GM13977 (cell line): ENCODE measurements at regions not wholly inside any gene's neighbourhood (a gene's known extent, or its start where the extent isn't known, plus 50 kb on each side); places are given as distances from the start of the nearest gene placed in this dataset.
A peak's percentile ranks its signal among the peaks of the same experiment; 100 is the strongest.

Experiments used
- DNase-seq: peaks from one replicate; pipeline ENCODE4 v3.0.0; 2012; ENCODE audit warnings: low spot score
- in situ Hi-C: fragments of 300-500 bp; cut with MboI; formaldehyde crosslinking; loops from one replicate; pipeline ENCODE4 v1.12.0; 2022; ENCODE audit warnings: low sequenced_read_pairs, low pct_unique_long_range_greater_than_20kb, mixed read lengths, inconsistent platforms; ENCODE audit not compliant: unreplicated experiment
- TF ChIP-seq, protein P1 (sequence below): IDR thresholded peaks from 2 replicates; pipeline ENCODE4 v1.5.1; 2012; ENCODE audit warnings: mild to moderate bottlenecking, control low read depth; ENCODE audit not compliant: insufficient read depth; ENCODE audit errors: extremely low read depth, missing control alignments

- in situ Hi-C loops = no loop called here
- TF ChIP-seq, protein P1, sequence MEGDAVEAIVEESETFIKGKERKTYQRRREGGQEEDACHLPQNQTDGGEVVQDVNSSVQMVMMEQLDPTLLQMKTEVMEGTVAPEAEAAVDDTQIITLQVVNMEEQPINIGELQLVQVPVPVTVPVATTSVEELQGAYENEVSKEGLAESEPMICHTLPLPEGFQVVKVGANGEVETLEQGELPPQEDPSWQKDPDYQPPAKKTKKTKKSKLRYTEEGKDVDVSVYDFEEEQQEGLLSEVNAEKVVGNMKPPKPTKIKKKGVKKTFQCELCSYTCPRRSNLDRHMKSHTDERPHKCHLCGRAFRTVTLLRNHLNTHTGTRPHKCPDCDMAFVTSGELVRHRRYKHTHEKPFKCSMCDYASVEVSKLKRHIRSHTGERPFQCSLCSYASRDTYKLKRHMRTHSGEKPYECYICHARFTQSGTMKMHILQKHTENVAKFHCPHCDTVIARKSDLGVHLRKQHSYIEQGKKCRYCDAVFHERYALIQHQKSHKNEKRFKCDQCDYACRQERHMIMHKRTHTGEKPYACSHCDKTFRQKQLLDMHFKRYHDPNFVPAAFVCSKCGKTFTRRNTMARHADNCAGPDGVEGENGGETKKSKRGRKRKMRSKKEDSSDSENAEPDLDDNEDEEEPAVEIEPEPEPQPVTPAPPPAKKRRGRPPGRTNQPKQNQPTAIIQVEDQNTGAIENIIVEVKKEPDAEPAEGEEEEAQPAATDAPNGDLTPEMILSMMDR = no peak
- DNase-seq = no peak
These were observed 193.7 kb downstream of the TTC39B start for GRCh38 chr9:15113288-15113687.

DNA sequence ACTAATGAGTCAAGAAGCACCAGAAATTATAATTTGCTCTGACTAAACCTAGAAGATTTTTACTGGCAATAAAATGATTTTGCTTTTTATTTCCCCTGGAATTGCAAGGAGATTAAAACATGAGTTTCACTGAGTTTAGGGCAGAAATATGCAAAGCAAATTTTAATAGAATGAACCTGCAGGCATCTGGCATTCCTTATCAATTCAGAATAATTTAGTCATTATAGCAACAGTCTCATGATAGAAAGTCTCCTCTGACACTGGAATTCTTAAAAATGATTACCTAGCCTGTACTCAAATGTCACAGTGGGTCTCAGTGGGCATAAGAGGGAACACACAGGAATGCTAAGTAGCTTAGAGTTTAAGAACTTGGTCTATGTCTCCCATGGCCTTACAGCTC, 195.9 kb downstream of the TTC39B start:
- TF ChIP-seq, protein P1 = no peak
- in situ Hi-C loops = no loop called here
- no peak for DNase-seq

DNA sequence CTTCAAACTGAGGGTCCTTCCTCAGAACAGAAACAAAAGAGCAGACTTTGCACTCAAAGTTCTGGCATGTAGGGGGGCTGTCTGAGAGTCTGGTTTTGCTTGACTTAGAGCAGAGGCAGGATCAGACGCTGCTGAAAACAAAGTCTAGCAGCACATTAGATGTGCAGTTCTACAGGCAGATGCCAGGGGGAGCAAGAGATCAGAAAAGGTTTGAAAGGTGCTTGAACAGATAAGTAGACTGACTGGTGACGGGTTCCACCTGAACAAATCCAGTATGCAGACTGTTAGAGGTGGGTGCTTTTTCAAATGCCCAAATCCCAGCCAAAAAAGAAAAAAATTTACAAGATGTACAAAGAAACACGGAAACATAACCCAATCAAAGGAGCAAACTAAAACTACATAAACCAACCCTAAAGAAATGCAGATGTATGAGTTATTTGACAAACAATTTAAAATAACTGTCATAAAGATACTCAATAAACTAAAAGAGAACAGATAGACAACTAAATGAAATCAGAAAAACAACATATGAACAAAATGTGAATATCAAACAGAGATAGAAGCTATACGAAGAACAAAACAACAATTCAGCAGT, 194.7 kb upstream of the FREM1 start:
- in situ Hi-C loops = no loop called here
- DNase-seq = peak; percentile 24
- TF ChIP-seq, protein P1 = peak; percentile 75

- in situ Hi-C loops = no loop called here
- TF ChIP-seq, protein P1 = no peak
- DNase-seq = no peak
These were observed 193.1 kb upstream of the FREM1 start for GRCh38 chr9:15103290-15103689.

DNA sequence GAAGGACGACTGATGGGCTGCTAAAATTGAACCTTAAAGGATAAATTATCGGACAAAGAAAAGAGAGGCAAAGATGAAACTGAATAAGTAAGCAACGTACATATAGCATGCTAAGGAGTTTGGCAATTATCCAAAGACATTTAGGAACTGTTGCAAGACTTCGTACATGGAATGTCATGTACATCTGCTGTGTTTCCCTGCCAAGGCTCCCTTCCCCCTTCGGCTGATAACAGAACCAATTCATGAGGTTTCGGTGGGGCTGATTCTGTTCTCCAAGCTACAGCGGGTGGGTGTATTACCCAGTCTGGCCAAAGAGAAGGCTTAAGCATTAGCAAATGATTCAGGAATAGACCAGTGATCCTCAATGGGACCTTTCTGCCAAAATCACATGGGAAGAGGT, 190.9 kb upstream of the FREM1 start:
- DNase-seq = no peak
- in situ Hi-C loops = no loop called here
- TF ChIP-seq, protein P1 = no peak

DNA sequence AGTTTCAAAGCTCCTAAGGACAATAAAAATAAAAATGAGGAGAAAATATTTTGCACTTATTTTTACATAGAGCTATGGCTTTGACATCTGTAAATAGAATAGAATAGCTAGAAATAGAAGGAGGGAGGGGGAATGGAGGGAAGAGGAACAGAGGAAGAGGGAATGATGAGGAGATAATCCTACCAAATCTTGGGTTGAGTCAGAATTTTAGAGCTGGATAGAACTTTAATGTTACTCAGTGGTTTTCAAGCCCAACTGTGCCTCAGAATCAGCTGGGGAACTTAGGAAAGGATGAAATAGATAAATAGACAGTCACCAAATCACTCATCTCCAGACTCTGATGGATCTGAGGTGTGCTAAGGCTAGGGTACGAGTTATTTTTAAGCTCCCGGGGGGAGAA, 190.3 kb upstream of the FREM1 start:
- TF ChIP-seq, protein P1 = no peak
- no peak for DNase-seq
- in situ Hi-C loops = no loop called here
